HG03025 (cell line): ENCODE measurements at regions not wholly inside any gene's neighbourhood (a gene's known extent, or its start where the extent isn't known, plus 50 kb on each side); places are given as distances from the start of the nearest gene placed in this dataset.

Experiments
- ATAC-seq: cut with Tn5 transposase; IDR thresholded peaks from one replicate; pipeline ENCODE4 v1.9.1; 2021; ENCODE audit warnings: mild to moderate bottlenecking, moderate library complexity; ENCODE audit not compliant: unreplicated experiment, low FRiP score

DNA sequence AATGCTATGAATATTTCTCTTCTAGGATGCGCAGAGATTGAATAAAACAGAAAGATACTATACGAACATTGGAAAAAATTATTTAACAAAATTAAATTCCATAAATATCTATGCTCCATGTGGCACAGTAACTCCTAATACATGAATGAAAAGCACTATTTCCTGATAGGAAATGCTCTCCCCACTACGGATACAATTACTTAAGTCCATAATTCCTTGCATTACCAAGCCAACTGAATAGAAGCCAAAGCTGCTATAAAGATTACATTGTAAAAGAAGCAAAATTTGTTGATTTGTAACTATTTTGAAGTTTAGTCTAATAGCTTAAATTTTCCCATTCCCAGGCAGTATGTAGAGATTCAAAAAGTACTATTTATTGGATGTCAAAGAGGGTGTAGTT lies 61.8 kb upstream of the SNX2 start:
- ATAC-seq: no peak

GRCh38 chr5:122715095-122715494 lies 59.8 kb upstream of the SNX2 start:
- ATAC-seq: no peak

GRCh38 chr5:122718611-122719010 lies 56.3 kb upstream of the SNX2 start:
- no peak for ATAC-seq

- ATAC-seq: no peak
These were observed 54.7 kb upstream of the SNX2 start for GRCh38 chr5:122719991-122720746.

DNA sequence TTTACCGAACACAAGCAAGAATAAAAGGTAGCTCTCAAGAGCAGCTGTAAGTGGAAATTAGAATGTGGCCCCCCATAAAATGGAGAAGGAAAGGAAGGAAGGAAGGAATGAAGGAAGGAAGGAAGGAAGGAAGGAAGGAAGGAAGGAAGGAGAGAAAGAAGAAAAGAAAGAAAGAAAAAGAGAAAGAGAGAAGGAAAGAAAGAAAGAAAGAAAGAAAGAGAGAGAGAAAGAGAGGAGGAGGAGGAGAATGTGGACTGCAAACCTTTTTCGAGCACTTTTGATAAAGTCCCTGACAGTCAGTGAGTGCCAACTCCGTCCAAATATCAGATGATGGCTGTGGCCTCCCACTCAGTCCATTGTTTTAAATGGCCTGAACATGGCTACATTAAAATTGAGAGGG lies 53.8 kb upstream of the SNX2 start:
- no peak for ATAC-seq

GRCh38 chr5:122722341-122722740 lies 52.5 kb upstream of the SNX2 start:
- ATAC-seq: no peak

GRCh38 chr5:122723606-122724352 lies 51.1 kb upstream of the SNX2 start:
- peak; percentile 94 for ATAC-seq
